DND-41 (cell line): ENCODE measurements at regions not wholly inside any gene's neighbourhood (a gene's known extent, or its start where the extent isn't known, plus 50 kb on each side); places are given as distances from the start of the nearest gene placed in this dataset.
"Not testable (repeated sequence)": the region's sequence is repeated elsewhere in the genome, so short reads cannot be mapped to it uniquely, and the experiment has no call there.

Experiments used
- ATAC-seq: fragments of 200-7000 bp; cut with Tn5 transposase; 3 replicates; pipeline ENCODE4 v1.9.1; 2021; ENCODE audit warnings: low read depth; ENCODE audit not compliant: insufficient read depth
- DNase-seq: peaks from one replicate; pipeline ENCODE4 v3.0.0-alpha.2; 2020
- H2AFZ ChIP-seq: 2 replicates; pipeline ENCODE4 v1.6.0; 2012; ENCODE audit warnings: low read depth, low read length
- H3K27ac ChIP-seq: 2 replicates; pipeline ENCODE4 v1.5.1; 2012; ENCODE audit warnings: low read length, inconsistent platforms
- H3K27me3 ChIP-seq: fragments of 200-600 bp; sonication (generic); 2 replicates; pipeline ENCODE4 v1.6.0; 2012; ENCODE audit warnings: low read length, mild to moderate bottlenecking, inconsistent platforms; ENCODE audit not compliant: insufficient read depth, poor library complexity
- H3K36me3 ChIP-seq: 2 replicates; pipeline ENCODE4 v1.5.1; 2012; ENCODE audit warnings: low read length, inconsistent platforms; ENCODE audit not compliant: insufficient read depth
- H3K4me1 ChIP-seq: 2 replicates; pipeline ENCODE4 v1.5.1; 2012; ENCODE audit warnings: mild to moderate bottlenecking, low read length; ENCODE audit not compliant: insufficient read depth
- H3K4me2 ChIP-seq: 2 replicates; pipeline ENCODE4 v1.6.0; 2012; ENCODE audit warnings: mild to moderate bottlenecking, moderate library complexity, low read length, inconsistent platforms; ENCODE audit not compliant: insufficient read depth
- H3K4me3 ChIP-seq, 2 experiments: fragments of 200-600 bp in 1 of 2; shearing (Covaris generic) in 1 of 2; 2 replicates each; pipeline ENCODE4 v1.5.1; 2012 to 2016; ENCODE audit warnings: inconsistent platforms in 2 of 2, low read length in 2 of 2, mild to moderate bottlenecking in 2 of 2, low read depth in 1 of 2, moderate library complexity in 1 of 2
- H3K79me2 ChIP-seq: 2 replicates; pipeline ENCODE4 v1.6.0; 2012; ENCODE audit warnings: low read length, inconsistent platforms; ENCODE audit not compliant: insufficient read depth
- H3K9ac ChIP-seq: 2 replicates; pipeline ENCODE4 v1.6.0; 2012; ENCODE audit warnings: low read depth, mild to moderate bottlenecking, inconsistent platforms, low read length, moderate library complexity
- H3K9me3 ChIP-seq: 2 replicates; pipeline ENCODE4 v1.5.1; 2012; ENCODE audit warnings: low read length, moderate library complexity, mild to moderate bottlenecking, inconsistent platforms; ENCODE audit not compliant: insufficient read depth, severe bottlenecking
- H4K20me1 ChIP-seq: 2 replicates; pipeline ENCODE4 v1.6.0; 2012; ENCODE audit warnings: low read length; ENCODE audit not compliant: insufficient read depth
- CTCF ChIP-seq: IDR thresholded peaks from 2 replicates; pipeline ENCODE4 v1.5.1; 2012; ENCODE audit warnings: borderline replicate concordance, low read length, moderate library complexity, mild to moderate bottlenecking; ENCODE audit not compliant: poor library complexity, severe bottlenecking; ENCODE audit errors: extremely low read depth
- EZH2 ChIP-seq: IDR thresholded peaks from 3 replicates; pipeline ENCODE4 v1.6.1; 2012; ENCODE audit warnings: borderline replicate concordance, low read depth, mild to moderate bottlenecking, moderate library complexity, low read length, inconsistent platforms; ENCODE audit not compliant: severe bottlenecking

GRCh38 chr11:49316180-49316579 lies 107.8 kb upstream of the FOLH1 start:
- Histone ChIP-seq H3K4me3 (no peak overlapping the region), H3K27me3 (no peaks in the 10 kb centered on the region), H3K79me2 (no peaks in the 10 kb centered on the region), H3K4me2 (no peak overlapping the region), H3K36me3 (no peaks in the 10 kb centered on the region), H3K9me3 (no peaks in the 10 kb centered on the region), H2AFZ (no peak overlapping the region), H4K20me1 (no peaks in the 10 kb centered on the region), H3K9ac (no peak overlapping the region), H3K4me1 (no peaks in the 10 kb centered on the region), H3K27ac (no peak overlapping the region)
- ATAC-seq = no peak
- TF ChIP-seq EZH2 = no peak
- no peak for DNase-seq

GRCh38 chr11:49303080-49303479 lies 94.7 kb upstream of the FOLH1 start:
- H3K9me3 ChIP-seq = no peaks in the 10 kb centered on the region
- H3K4me1 ChIP-seq = no peaks in the 10 kb centered on the region
- H4K20me1 ChIP-seq = no peaks in the 10 kb centered on the region
- no peaks in the 10 kb centered on the region for H3K79me2 ChIP-seq
- ATAC-seq (no peak), DNase-seq (no peak)
- H3K36me3 ChIP-seq = no peaks in the 10 kb centered on the region
- no peak overlapping the region for H2AFZ ChIP-seq
- H3K9ac ChIP-seq = no peak overlapping the region
- no peak overlapping the region for H3K27ac ChIP-seq
- H3K4me2 ChIP-seq = no peak overlapping the region
- H3K4me3 ChIP-seq = no peak overlapping the region
- H3K27me3 ChIP-seq = no peaks in the 10 kb centered on the region
- TF ChIP-seq CTCF = no peak
- no peak for TF ChIP-seq EZH2

- Histone ChIP-seq H3K4me1 (no peaks in the 10 kb centered on the region), H3K27me3 (no peaks in the 10 kb centered on the region), H3K4me2 (no peak overlapping the region), H3K9ac (no peak overlapping the region), H3K36me3 (no peaks in the 10 kb centered on the region), H3K27ac (no peak overlapping the region), H3K9me3 (no peaks in the 10 kb centered on the region), H3K79me2 (no peaks in the 10 kb centered on the region), H3K4me3 (no peak overlapping the region), H4K20me1 (no peaks in the 10 kb centered on the region), H2AFZ (no peak overlapping the region)
- no peak for ATAC-seq
- DNase-seq = no peak
- TF ChIP-seq CTCF = no peak
- TF ChIP-seq EZH2 = no peak
Observed at GRCh38 chr11:49302360-49302759, 94.0 kb upstream of the FOLH1 start.

GRCh38 chr11:49298017-49298416 lies 89.6 kb upstream of the FOLH1 start:
- H3K9me3 ChIP-seq, H2AFZ ChIP-seq, H3K27ac ChIP-seq, H3K4me2 ChIP-seq, H3K4me1 ChIP-seq, H3K36me3 ChIP-seq, DNase-seq, H3K9ac ChIP-seq, H3K27me3 ChIP-seq, H3K4me3 ChIP-seq, H3K79me2 ChIP-seq, H4K20me1 ChIP-seq, ATAC-seq: not testable (repeated sequence)

- H3K27me3 ChIP-seq, H3K9ac ChIP-seq, H3K4me3 ChIP-seq, H3K27ac ChIP-seq, DNase-seq, H3K36me3 ChIP-seq, H3K4me2 ChIP-seq, H3K4me1 ChIP-seq, ATAC-seq, H3K79me2 ChIP-seq, H3K9me3 ChIP-seq, H4K20me1 ChIP-seq, H2AFZ ChIP-seq: not testable (repeated sequence)
Observed at GRCh38 chr11:49283911-49284310, 75.5 kb upstream of the FOLH1 start.

GRCh38 chr11:49283282-49283681 lies 74.9 kb upstream of the FOLH1 start:
- H3K36me3 ChIP-seq, H3K9me3 ChIP-seq, H3K9ac ChIP-seq, H3K27ac ChIP-seq, ATAC-seq, H3K4me1 ChIP-seq, H2AFZ ChIP-seq, H3K27me3 ChIP-seq, H3K4me2 ChIP-seq, DNase-seq, H3K4me3 ChIP-seq, H3K79me2 ChIP-seq, H4K20me1 ChIP-seq: not testable (repeated sequence)

GRCh38 chr11:49282125-49282524 lies 73.7 kb upstream of the FOLH1 start:
- not testable (repeated sequence) for H4K20me1 ChIP-seq, H3K9ac ChIP-seq, H2AFZ ChIP-seq, DNase-seq, H3K27ac ChIP-seq, H3K79me2 ChIP-seq, H3K36me3 ChIP-seq, H3K4me3 ChIP-seq, H3K4me2 ChIP-seq, H3K4me1 ChIP-seq, H3K9me3 ChIP-seq, ATAC-seq, H3K27me3 ChIP-seq
